GM18867 (cell line): ENCODE measurements at regions not wholly inside any gene's neighbourhood (a gene's known extent, or its start where the extent isn't known, plus 50 kb on each side); places are given as distances from the start of the nearest gene placed in this dataset.
A peak's percentile ranks its signal among the peaks of the same experiment; 100 is the strongest.

Experiments used
- ATAC-seq: cut with Tn5 transposase; IDR thresholded peaks from one replicate; pipeline ENCODE4 v1.9.1; 2021; ENCODE audit warnings: mild to moderate bottlenecking, moderate library complexity; ENCODE audit not compliant: unreplicated experiment

DNA sequence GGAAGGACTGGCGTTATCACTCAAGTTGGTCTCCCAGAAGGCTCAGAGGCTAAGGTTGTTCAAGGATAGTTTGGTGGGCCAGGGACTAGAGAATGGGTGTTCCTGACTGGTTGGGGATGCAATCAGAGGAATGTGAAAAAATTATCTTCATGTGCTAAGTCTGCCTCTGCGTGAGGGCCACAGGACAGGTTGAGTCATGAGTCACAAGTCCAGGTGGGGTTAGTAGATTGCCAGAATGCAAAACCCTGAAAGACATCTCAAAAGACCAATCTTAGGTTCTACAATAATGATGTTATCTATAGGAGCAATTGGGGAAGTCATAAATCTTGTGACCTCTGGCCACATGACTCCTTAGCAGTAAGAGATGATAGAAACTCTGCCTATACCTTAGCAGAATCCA lies 220.1 kb upstream of the EEA1 start:
- ATAC-seq = no peak

DNA sequence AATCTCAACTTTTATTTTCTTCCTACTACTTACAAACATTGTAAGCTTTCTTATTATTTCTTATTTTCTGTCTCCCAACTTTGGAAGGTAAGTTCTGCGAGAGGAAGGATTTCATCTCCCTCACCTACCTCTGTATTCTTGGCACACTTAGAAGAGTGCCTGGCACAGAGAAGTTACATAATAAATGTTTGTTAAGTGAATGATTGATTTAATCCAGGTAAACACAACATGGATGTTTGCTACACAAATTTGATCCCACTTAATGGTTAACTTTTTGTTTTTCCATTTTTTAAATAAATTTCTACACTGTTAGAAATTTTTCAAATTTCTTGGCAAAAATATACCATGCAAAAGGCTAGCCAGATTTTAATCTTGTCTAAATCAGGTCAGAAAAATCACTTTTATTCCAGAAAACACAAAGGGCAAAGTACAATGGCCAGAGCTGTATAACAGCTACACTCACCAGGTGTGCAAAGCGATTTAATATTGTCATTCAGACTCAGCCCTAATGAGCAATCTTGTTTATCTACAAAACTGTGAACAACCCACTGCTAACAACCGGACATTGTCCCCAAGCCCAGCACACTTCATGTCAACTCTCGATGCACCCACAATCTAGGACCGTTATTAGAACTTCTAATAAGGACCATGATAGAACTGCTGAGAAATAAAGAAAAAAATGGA lies 222.1 kb upstream of the EEA1 start:
- no peak for ATAC-seq

DNA sequence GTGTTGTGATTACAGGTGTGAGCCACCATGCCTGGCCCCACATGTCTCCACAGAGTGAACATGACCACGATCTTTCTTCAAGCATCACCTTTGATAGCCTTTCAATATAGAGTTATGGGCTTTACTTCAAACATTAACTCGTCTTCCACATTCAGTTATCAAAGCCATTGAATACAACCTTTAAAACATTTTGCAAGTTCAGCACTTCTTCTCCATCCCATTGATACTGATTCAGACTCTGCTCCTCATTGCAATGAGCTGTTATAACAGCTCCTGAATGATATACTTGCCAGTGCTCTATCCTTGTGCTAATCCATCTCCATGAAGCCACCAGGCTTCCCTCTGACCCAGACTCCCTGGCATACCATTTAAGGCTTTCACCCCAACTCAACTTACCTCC lies 223.5 kb upstream of the EEA1 start:
- ATAC-seq = no peak

DNA sequence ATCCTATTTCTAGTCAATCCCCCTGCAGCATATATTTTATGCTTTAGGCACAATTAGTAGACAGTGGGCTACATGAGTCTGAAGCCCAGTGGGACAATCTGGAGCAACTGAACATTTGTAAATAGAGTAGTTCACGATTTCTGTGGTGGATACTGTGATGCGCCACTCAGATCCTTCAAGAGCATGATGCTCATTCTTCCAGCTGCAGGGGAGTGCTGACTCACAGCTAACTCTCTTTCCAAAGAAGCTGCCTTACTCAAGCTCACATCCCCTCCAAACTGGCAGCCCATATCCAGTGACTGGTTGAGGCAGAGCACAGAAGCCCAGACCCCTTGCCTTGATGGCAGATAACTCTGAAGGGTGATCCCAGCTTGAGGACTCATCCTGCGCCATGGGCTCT lies 224.2 kb upstream of the EEA1 start:
- no peak for ATAC-seq

DNA sequence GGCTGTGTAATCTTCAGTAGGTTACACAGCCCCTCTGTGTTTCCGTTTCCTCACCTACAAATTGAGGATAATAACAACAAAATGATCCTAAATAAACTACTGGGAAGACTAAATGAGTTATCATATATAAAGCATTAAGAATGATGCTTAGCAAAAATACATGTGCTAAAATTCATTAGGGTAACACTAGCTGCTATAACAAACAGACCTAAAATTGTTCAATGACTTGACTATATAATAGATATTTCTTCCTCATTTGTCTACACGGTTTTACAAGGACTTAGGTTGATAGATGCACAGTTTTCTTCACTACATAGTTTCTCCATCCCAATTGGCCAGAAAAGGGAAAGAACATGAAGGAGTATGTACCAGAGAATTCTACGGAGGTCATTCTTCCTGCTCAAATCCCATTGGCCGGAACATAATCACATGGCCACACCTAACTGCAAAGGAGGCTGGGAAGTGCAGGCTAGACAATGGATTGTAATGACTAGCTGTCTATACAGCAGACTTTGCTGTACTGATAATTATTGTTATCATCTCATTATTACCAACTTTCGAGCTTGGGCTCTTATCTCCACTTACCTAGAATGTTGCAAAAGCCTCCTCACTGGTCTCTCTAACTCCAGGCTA lies 223.5 kb upstream of the NUDT4 start:
- no peak for ATAC-seq

DNA sequence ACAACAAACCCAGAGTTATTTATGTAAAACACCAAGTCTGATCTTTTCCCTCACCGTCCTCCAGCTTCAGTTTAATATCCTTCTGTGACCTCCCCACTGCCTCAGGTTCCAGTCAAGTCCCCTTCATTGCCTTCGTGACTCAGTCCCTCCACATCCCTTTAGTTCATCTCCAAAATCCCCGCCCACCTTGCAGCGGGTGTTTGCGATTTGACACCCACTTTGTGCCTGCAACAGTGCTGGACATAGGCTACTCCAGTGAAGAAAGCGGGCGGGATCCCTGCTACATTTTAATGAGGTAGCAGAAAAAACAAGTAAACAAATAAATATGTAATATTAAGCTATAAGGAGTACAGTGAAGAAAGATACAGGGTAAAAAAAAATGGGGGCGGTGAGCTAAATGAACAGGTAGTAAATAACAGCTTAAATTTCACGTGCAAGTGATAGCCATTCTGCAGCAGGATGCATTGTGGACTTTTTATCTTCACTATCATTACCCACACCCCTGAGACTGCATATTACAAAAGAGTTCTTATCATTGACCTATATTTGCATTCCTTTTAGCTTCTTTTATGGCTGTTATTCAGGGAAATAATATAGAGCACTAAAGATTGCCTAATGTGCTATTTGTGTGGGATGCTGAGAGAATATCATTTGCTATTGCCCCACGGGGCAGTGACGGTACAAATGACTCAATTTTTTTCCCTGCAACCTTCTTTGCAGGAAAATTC lies 222.8 kb upstream of the NUDT4 start:
- ATAC-seq = no peak

DNA sequence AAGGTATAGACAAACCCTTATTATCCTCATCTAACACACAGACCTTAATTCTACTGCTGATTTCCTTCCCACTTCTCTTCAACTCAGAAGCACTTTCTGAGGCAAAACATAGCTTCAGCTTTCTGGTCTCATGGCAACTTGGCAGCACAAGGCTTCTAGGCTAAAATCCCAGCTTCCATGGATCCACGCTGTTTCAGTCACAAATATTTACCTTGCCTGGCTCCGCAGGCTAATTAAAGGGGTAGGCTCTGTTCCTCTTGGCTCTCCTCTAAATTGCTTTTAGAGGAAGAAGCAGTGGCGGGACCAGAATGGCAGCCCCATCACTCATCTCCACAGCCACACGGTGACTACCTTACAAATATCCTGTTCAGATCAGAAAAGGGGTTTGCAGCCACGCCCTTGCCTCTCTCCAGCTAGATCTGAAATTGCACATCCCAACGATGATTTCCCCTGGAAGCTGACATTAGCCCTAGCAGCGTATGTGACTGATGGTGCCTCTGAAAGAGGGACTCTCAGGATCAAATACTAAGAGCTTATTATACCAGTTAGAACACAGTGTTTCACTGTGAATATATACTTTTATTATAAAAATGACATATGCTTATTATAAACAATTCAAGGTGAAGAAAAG lies 221.5 kb upstream of the NUDT4 start:
- ATAC-seq = no peak

DNA sequence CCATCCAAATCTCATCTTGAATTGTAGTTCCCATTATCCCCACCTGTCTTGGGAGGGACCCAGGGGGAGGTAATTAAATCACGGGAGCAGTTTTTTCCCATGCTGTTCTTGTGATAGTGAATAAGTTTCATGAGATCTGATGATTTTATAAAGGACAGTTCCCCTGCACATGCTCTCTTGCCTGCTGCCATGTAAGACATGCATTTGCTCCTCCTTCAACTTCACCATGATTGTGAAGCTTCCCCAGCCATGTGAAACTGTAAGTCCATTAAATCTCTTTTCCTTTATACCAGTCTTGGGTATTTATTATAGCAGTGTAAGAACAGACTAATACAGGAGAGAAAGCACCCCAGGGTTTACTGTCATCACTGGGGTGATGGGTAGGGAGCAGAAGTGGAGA lies 220.4 kb upstream of the NUDT4 start:
- ATAC-seq = no peak

DNA sequence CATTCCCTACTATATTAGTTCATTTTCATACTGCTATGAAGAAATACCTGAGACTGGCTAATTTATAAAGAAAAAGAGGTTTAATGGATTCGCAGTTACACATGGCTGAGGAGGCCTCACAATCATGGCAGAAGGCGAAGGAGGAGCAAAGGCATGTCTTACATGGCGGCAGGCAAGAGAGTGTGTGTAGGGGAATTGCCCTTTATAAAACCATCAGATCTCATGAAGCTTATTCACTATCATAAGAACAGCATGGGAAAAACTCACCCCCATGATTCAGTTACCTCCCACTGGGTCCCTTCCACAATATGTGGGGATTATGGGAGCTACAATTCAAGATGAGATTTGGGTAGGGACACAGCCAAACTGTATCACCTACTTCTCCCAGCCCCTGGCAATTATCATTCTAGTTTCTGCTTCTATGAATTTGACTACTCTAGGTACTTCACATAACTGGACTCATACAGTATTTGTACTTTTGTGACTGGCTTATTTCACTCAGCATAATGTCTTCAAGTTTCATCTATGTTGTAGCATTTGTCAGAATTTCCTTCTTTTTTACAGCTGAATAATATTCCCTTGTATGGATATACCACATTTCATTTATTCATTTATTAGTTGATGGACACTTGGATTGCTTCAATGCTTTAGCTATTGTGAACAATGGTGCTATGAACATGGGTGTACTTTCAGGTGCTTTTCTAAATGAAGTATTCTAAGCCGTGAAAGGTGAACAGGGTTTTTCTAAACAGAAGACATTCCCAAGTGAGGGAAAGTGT lies 219.5 kb upstream of the NUDT4 start:
- no peak for ATAC-seq

DNA sequence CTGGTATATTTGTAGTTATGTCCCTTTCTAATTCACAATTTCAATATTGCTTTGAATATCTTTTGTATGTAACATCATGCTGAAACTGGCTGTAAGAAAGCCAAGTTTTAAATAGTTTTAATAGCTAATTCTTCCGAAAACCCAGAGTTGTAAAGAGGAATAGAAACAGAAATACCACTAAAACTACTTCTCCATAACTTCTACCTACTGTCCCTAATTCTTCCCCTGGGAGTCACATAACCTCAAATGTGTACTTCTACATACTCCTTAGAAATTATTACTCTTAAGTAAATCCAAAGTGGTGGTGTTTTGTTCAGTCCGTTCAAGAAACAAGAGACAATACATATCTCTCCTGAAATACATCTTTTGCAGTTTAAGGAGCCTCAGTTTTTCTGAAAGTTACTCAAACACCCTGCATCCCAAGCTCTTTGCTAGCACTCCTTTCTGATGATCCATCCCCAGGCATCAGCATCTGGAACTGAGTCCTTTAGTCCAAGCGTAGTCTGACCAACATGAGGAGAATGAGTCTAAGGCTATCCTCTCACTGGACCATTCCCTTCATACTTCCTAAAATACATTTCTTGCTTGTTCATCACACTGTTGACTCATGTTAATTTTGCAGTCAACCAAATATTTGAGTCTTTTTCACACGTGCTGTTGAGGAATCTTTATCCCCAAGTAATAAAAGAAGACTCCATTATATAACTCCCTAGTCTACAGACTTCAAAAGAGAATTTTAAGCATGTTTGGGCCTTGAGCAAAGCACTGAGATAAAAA lies 214.3 kb upstream of the NUDT4 start:
- no peak for ATAC-seq

DNA sequence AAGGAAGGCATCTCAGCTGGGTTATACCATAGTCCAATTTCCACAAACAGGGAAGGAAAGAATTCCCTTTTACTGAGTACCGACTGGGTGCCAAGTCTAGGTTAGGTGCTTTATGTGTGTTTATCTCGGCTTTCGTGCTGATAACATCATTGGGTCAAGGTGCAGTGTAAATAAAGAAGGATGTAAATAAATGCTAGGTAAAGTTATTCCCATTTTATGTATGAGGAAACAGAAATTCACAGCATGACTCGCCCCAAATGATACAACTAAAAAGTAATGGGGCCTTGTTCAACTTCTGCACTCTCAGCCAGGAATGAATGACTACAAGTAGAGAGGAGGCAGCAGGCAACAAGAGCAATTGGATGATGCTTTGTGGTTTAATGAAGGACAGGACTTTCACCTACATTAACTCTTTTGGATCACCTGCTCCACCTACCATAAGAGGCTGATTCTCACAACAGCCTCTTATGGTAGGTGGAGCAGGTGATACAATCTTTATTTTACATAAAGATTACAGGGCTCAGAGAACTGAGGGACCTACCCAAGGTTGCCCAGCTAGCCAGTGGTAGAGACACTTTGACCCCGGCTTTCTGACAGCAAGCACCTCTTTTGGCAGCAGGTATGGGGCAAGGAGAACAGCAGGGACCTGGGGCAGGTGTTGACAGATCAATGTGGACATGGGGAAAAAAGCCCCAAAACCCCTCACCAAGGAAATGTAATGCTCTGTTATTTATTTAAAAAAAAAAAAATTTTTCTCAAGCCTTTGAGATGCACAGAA lies 213.4 kb upstream of the NUDT4 start:
- no peak for ATAC-seq

DNA sequence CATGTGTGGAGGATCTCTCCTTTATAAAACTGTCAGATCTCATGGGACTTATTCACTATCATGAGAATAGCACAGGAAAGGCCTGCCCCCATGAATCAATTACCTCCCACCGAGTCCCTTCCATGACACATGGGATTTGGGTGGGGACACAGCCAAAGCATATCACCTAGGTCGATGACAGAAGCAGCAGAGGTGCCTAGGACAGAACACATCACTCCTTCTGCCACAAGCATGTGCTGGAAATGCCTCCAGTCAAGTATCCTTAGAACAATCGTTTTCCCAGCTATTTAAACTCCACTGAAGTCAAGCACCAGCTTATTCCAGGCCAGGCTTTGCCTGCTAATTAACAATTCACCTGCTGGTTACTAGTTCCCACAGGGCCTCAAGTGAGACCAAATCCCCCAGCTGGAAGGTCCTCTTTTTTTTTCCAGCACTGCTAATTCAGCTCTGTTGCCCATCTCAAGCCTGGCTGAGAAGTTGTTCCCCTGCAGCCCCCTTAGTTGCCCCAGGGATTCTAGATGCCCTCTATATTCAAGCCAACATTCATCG lies 212.3 kb upstream of the NUDT4 start:
- ATAC-seq = no peak

DNA sequence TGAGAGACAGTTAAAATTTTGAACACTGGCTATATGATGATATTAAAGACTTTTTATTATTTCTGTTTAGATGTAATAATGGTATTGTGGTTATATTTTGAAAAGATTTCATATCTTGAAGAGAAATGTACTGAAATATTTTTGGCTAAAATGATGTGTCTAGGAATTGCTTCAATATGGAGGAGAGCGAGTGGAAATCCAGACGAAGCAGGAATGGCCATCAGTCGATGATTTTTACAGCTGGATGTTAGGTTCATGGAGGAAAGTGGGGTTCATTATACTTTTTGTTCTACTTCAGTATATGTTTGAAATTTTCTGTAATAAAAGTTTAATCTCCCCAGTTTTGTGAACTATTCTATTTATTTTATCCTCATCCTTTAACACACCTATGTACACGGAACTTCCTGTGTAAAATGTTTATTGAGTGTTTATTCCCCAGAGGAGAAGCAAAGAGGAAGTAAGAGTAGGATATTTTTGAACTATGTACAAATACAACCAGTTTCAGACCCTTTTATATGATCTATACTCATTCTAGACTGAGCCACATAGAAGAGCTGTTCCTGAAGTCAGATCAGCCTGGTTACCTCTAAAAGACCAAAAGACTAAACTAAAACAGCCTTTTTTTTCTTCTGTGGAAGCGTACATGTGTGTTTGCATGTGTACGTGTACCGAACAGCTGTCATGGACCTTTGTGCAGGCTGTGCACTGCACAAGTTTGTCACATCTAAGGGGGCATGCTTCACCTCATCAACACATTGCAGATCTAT lies 211.0 kb upstream of the NUDT4 start:
- ATAC-seq = peak; percentile 82

DNA sequence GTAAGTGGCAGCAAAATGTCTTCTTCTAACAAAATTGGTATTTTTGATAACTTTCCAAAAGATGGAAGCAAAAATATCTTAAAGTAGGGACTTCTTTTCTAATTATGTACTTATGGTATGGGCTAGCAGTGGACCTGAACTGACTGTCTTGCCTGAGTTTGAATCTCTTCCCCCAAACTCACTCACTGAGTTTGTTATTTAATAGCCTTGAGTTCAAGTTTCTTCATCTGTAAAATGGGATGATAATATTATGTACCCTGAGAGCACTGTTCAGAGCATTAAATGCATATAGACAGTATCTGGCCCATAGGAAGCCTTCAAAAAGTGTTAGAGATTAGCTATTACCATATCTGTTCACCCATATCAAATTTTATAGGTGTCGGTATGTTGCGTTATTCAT lies 210.4 kb upstream of the NUDT4 start:
- ATAC-seq = peak; percentile 13

DNA sequence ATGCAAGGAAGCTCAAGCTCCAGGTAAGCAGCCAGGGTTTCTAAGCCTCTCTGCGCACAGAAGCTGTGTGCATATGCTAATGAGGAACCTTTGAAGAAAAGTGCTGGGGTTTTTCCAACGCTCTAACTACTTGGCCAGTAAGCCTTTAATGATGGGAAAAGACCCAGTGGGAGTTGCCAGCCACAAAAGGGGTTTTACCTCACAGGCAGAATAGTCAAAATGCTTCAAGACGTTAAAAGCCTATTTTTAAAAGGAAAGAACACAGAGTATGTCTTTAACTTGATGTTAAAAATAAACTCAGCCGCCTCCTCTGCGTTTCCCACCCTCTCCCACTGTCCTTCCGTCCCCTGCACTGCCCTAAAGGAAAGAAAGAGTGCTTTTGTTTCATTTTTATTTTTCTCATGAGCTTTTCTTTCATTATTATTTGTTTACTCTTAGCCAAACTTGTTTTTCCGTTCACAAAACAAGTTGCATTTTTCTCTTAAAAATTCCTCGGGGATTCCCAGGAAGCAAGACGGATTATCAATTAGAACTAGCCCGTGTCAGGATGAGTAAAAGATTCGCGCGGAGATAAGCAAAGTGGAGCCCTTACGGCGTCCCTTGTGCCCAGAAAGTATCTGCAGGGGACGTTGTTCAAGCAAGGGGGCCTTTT lies 209.8 kb upstream of the NUDT4 start:
- peak; percentile 45 for ATAC-seq

DNA sequence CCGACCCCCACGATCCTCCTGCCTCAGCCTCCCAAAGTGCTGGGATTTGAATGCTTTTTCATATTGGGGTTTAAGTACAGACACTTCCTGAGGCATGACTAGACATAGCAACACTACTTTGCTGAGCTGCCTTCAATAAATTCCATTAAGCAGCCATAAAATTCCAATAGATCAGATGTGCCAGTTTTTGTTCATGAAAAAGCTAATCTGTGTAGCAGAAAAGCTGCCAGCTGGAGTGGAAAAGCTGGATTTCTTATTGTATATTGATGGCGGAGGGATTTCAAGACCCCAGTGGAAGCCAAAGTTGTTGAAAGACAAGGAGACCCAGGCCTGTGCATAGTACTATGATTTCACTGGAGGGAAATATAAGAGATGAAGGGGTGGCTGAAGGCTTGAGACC lies 209.0 kb upstream of the NUDT4 start:
- no peak for ATAC-seq

DNA sequence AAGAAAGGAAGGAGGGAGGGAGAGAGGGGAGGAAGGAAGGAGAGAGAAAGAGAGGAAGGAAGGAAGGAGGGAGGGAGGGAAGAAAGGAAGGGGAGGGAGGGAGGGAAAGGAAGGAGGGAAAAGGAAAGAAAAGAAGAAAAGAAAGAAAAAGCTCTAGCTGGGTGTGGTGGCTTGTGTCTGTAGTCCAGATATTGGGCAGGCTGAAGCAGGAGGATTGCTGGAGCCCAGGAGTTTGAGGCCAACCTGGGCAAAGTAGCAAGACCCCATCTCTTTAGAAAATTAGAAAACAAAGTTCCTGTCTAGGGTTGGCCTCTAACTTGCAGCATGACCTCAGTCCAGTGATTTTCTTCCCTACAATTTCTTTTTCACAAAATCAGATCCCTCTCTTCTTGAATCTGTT lies 208.2 kb upstream of the NUDT4 start:
- ATAC-seq = no peak

DNA sequence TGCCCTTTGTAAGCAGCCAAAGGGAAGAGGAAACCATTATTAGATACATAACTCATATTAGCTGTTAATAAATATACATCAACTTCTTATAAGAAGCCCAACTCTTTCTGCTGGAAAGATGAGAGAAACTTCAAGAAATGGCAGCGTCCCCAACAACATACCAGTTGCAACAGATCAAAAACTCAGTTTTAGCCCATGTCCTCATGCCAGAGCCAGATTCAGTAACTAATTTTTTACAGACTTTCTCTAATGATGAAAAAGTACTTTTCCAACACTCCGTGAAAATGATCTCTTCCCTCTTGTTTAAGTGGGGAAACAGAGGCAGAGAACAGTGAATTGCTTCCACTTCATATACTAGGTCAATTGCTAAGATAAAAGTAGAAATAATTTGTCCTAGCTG lies 206.8 kb upstream of the NUDT4 start:
- ATAC-seq = no peak
